SK-N-MC (cell line): ENCODE measurements at regions not wholly inside any gene's neighbourhood (a gene's known extent, or its start where the extent isn't known, plus 50 kb on each side); places are given as distances from the start of the nearest gene placed in this dataset.

Source experiments
- EZH2 ChIP-seq: fragments of 200-600 bp; sonication (generic); IDR thresholded peaks from one replicate; pipeline ENCODE4 v1.6.1; 2017; ENCODE audit warnings: antibody characterized with exemption
- FOXP2 ChIP-seq: optimal IDR thresholded peaks from 2 replicates; pipeline ENCODE3; 2011; ENCODE audit warnings: mild to moderate bottlenecking, moderate library complexity; ENCODE audit not compliant: insufficient read depth; ENCODE audit errors: extremely low read length, control extremely low read depth
- POLR2AphosphoS5 ChIP-seq: IDR thresholded peaks from 2 replicates; pipeline ENCODE4 v1.6.1; 2012; ENCODE audit warnings: mild to moderate bottlenecking, low read depth, low read length, borderline replicate concordance

DNA sequence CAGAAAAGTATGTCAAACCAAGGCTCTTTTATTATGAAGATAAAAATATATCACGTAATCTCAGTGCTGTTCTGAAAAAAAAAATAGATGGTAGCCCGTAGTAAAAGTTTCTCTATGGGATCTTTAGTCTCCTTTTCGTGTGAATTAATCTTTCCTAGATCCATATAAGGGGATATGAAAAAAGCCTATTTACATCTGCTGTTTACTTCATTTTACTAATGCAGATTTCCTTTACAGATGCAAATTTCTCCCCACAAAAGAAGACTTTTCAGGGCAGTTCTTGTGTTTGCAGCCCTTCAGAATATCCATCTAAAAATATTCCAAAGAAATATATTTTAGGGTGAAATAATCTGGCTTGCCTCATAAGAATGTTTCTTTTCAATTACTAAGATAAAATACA lies 1291.7 kb downstream of the ROBO1 start:
- no peak for TF ChIP-seq EZH2
- no peak for TF ChIP-seq POLR2AphosphoS5
- no peak for TF ChIP-seq FOXP2
